ENCODE measurements at regions not wholly inside any gene's neighbourhood (a gene's known extent, or its start where the extent isn't known, plus 50 kb on each side); places are given as distances from the start of the nearest gene placed in this dataset.

GRCh38 chr6:6815732-6816131 is 227.2 kb downstream of the LY86 start:
- TF ChIP-seq POLR2A (IDR thresholded peaks at IDR 0.05) (no peak), CTCF (IDR thresholded peaks at IDR 0.05 in 8 of 11, conservative IDR thresholded peaks at IDR 0.05 in 3 of 11) (no peak), POLR2AphosphoS5 (IDR thresholded peaks at IDR 0.05) (no peak)
